ENCODE measurements at regions not wholly inside any gene's neighbourhood (a gene's known extent, or its start where the extent isn't known, plus 50 kb on each side); places are given as distances from the start of the nearest gene placed in this dataset.

DNA sequence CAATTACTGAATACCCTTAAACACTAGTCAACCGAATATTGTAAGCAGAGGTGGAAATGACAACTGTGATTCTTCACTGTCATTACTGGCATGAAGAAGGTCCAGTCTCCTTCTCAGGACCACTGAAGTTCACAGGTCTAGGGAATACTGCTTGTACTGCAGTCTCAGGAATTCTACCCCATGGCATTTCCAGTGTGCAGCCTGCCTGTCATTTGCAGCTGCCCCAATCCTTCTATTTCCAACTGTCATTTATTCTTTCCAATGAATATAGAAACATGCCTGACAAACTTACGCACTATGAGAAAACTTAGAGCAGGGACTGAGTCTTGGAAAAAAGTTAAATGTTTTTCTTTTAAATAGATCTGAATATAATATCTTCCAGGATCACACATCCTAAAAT lies 308.0 kb upstream of the THBS1 start:
- peaks cover 59% of the 10 kb centered on the region for H3F3A ChIP-seq (ENCODE audit: insufficient read depth)
- H3K27me3 ChIP-seq (replicated peaks; ENCODE audit: insufficient read depth) = no peaks in the 10 kb centered on the region
- H3K4me1 ChIP-seq (ENCODE audit: insufficient read depth) = peaks cover 40% of the 10 kb centered on the region
- H3K9me3 ChIP-seq (ENCODE audit: low read depth) = no peaks in the 10 kb centered on the region
- in situ Hi-C loops (cut with MboI) = no loop called here
- WGBS, 2 experiments (ENCODE audit: low coverage in 1 of 2, low lambda C conversion rate in 2 of 2, missing lambda C conversion rate in 2 of 2) = 96 to 100% methylated on average over 2 of the region's 2 CpGs
- H4K20me1 ChIP-seq (ENCODE audit: insufficient read depth) = no peaks in the 10 kb centered on the region
- TF ChIP-seq EZH2phosphoT487 (IDR thresholded peaks at IDR 0.05; ENCODE audit: insufficient read depth, low read depth) = no peak
- TF ChIP-seq EZH2 (IDR thresholded peaks at IDR 0.05; ENCODE audit: insufficient read depth, poor library complexity, severe bottlenecking) = no peak
- H3K9me2 ChIP-seq (ENCODE audit: insufficient read depth) = no peaks in the 10 kb centered on the region
- H2AFZ ChIP-seq = no peak overlapping the region
- no peak overlapping the region for H3K4me2 ChIP-seq (ENCODE audit: unreplicated experiment)
- no peak for DNase-seq
- no peak overlapping the region for H3K9ac ChIP-seq
- peak overlapping the region; percentile 98 for H3K27ac ChIP-seq
- no peak overlapping the region for H3K4me3 ChIP-seq
- peaks cover 16% of the 10 kb centered on the region for H3K79me2 ChIP-seq (ENCODE audit: insufficient read depth)
- H3K36me3 ChIP-seq (ENCODE audit: low read depth) = no peaks in the 10 kb centered on the region

DNA sequence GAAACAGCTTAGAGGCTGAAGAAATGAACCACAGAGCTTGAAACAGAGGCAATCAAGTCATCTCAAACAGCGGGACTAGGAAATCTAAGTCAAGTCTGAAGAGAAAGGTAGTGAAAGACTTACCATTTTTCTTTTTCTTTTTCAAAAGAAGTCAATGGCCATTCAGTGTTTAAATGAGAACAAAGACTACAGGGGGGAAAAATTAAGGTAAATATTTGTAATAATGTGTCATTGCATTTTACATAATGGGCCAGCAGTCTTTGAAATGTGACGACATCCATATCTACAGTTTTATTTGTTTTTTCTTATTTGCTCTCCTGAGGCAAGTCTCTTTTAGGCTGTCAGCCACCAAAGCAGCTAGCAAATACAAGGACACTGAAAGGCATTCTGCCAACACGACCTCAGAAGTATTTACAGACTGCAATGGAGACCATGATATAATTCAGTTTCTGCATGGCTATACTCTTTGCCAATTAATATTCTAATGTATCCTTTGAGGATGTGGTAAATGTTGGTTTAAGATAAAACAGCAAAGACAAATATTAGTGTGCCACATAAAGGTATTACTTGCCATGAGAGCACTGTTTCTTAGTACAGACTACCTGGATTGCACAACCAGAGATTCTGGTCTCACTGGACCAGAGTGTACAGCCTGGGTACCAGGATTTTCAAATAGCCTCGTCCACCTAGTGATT lies 307.0 kb upstream of the THBS1 start:
- H3K4me1 ChIP-seq (ENCODE audit: insufficient read depth) = peaks cover 45% of the 10 kb centered on the region
- H3K9me2 ChIP-seq (ENCODE audit: insufficient read depth) = no peaks in the 10 kb centered on the region
- no peaks in the 10 kb centered on the region for H3K36me3 ChIP-seq (ENCODE audit: low read depth)
- no peaks in the 10 kb centered on the region for H3K27me3 ChIP-seq (replicated peaks; ENCODE audit: insufficient read depth)
- H3K9me3 ChIP-seq (ENCODE audit: low read depth) = no peaks in the 10 kb centered on the region
- no peak overlapping the region for H3K4me3 ChIP-seq
- no peak overlapping the region for H3K9ac ChIP-seq
- peaks cover 16% of the 10 kb centered on the region for H3K79me2 ChIP-seq (ENCODE audit: insufficient read depth)
- no peaks in the 10 kb centered on the region for H4K20me1 ChIP-seq (ENCODE audit: insufficient read depth)
- in situ Hi-C loops (cut with MboI) = no loop called here
- no peak overlapping the region for H3K4me2 ChIP-seq (ENCODE audit: unreplicated experiment)
- 61 to 67% methylated on average over 4 of the region's 4 CpGs for WGBS, 2 experiments (ENCODE audit: low coverage in 1 of 2, low lambda C conversion rate in 2 of 2, missing lambda C conversion rate in 2 of 2)
- H3F3A ChIP-seq (ENCODE audit: insufficient read depth) = peaks cover 63% of the 10 kb centered on the region
- H2AFZ ChIP-seq = no peak overlapping the region
- DNase-seq = no peak
- no peak for TF ChIP-seq EZH2phosphoT487 (IDR thresholded peaks at IDR 0.05; ENCODE audit: insufficient read depth, low read depth)
- TF ChIP-seq EZH2 (IDR thresholded peaks at IDR 0.05; ENCODE audit: insufficient read depth, poor library complexity, severe bottlenecking) = no peak
- peak overlapping the region; percentile 4; the same call in 1 of the 2 replicates for H3K27ac ChIP-seq

DNA sequence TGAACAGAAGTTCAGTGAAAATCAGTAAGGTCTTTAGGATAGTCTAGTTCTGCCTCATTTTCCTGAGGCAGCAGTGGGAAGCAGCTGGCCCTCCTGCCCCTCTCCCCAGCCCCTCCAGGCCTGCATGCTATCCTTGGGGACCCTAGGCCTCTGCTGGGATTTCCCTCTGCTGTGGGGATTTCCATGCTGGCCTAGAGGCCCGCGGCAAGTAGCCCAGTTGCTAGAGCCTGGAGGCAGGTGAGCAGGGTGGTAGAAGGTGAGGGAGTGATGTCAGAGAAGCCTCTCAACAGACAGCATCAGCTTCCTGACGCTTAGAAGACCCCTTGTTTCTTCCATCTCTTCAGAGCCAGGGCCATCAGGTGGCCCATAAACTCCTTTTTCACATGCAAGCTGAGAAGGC lies 305.8 kb upstream of the THBS1 start:
- 95 to 100% methylated on average over 3 of the region's 3 CpGs for WGBS, 2 experiments (ENCODE audit: low coverage in 1 of 2, low lambda C conversion rate in 2 of 2, missing lambda C conversion rate in 2 of 2)
- no peak overlapping the region for H2AFZ ChIP-seq

DNA sequence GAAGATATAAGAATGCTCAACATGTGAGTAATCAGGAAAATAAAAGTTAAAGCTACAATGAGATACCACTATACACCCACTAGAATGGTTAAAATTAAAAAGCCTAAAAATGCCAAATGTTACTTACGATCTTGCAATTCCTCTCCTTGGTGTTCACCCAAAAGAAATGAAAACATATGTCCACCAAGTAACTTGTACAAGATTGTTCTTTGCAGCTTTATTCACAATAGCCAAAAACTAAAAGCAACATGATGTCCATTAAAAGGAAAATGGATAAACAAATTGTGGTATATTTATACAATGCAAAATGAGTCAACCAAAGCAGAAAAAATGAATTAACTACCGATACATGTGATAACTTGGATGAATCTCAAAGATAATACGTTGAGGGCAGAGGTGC lies 301.6 kb upstream of the THBS1 start:
- DNase-seq = peak; percentile 53
- peaks cover 52% of the 10 kb centered on the region for H3K4me1 ChIP-seq (ENCODE audit: insufficient read depth)
- 9 to 10% methylated on average over 3 of the region's 3 CpGs for WGBS, 2 experiments (ENCODE audit: low coverage in 1 of 2, low lambda C conversion rate in 2 of 2, missing lambda C conversion rate in 2 of 2)

More for the DNA sequence above, 305.8 kb upstream of the THBS1 start:
- Histone ChIP-seq H4K20me1 (ENCODE audit: insufficient read depth) (no peaks in the 10 kb centered on the region), H3K27me3 (replicated peaks; ENCODE audit: insufficient read depth) (no peaks in the 10 kb centered on the region), H3K4me2 (ENCODE audit: unreplicated experiment) (no peak overlapping the region), H3K9ac (no peak overlapping the region), H3K27ac (no peak overlapping the region), H3K4me3 (no peak overlapping the region), H3F3A (ENCODE audit: insufficient read depth) (peaks cover 63% of the 10 kb centered on the region), H3K4me1 (ENCODE audit: insufficient read depth) (peaks cover 46% of the 10 kb centered on the region), H3K9me3 (ENCODE audit: low read depth) (no peaks in the 10 kb centered on the region), H3K9me2 (ENCODE audit: insufficient read depth) (no peaks in the 10 kb centered on the region), H3K79me2 (ENCODE audit: insufficient read depth) (peaks cover 16% of the 10 kb centered on the region), H3K36me3 (ENCODE audit: low read depth) (no peaks in the 10 kb centered on the region)
- TF ChIP-seq EZH2 (IDR thresholded peaks at IDR 0.05; ENCODE audit: insufficient read depth, poor library complexity, severe bottlenecking) (no peak), EZH2phosphoT487 (IDR thresholded peaks at IDR 0.05; ENCODE audit: insufficient read depth, low read depth) (no peak)
- in situ Hi-C loops (cut with MboI) = no loop called here
- DNase-seq = no peak

More for the DNA sequence above, 301.6 kb upstream of the THBS1 start:
- Histone ChIP-seq H3F3A (ENCODE audit: insufficient read depth) (peaks cover 58% of the 10 kb centered on the region), H3K9me3 (ENCODE audit: low read depth) (no peaks in the 10 kb centered on the region), H4K20me1 (ENCODE audit: insufficient read depth) (no peaks in the 10 kb centered on the region), H3K79me2 (ENCODE audit: insufficient read depth) (peaks cover 16% of the 10 kb centered on the region), H3K4me2 (ENCODE audit: unreplicated experiment) (peak overlapping the region; percentile 24), H3K9ac (no peak overlapping the region), H3K27ac (peak overlapping the region; percentile 55), H3K36me3 (ENCODE audit: low read depth) (no peaks in the 10 kb centered on the region), H2AFZ (no peak overlapping the region; the same call in 1 of the 2 replicates), H3K4me3 (no peak overlapping the region), H3K27me3 (replicated peaks; ENCODE audit: insufficient read depth) (no peaks in the 10 kb centered on the region), H3K9me2 (ENCODE audit: insufficient read depth) (no peaks in the 10 kb centered on the region)
- in situ Hi-C loops (cut with MboI) = no loop called here
- TF ChIP-seq EZH2 (IDR thresholded peaks at IDR 0.05; ENCODE audit: insufficient read depth, poor library complexity, severe bottlenecking) = no peak
- TF ChIP-seq EZH2phosphoT487 (IDR thresholded peaks at IDR 0.05; ENCODE audit: insufficient read depth, low read depth) = no peak
